ENCODE measurements at regions not wholly inside any gene's neighbourhood (a gene's known extent, or its start where the extent isn't known, plus 50 kb on each side); places are given as distances from the start of the nearest gene placed in this dataset.
"Not testable (repeated sequence)": the region's sequence is repeated elsewhere in the genome, so short reads cannot be mapped to it uniquely, and the experiment has no call there.

- TF ChIP-seq CTCF (IDR thresholded peaks at IDR 0.05): no peak
- H3K36me3 ChIP-seq (ENCODE audit: low read depth): no peaks in the 10 kb centered on the region
- H3K9me3 ChIP-seq: peaks cover 3% of the 10 kb centered on the region
- intact Hi-C loops (cut with DNase I, micrococcal nuclease): no loop called here
- no peak for DNase-seq
- no peak overlapping the region for H3K4me3 ChIP-seq
- no peaks in the 10 kb centered on the region for H3K4me1 ChIP-seq (ENCODE audit: low read depth)
- no peak for ATAC-seq
Measured at GRCh38 chr2:40680547-40680946, 228.7 kb upstream of the SLC8A1 start.

- Histone ChIP-seq H3K9me3 (peaks cover 3% of the 10 kb centered on the region), H3K4me3 (no peak overlapping the region), H3K36me3 (ENCODE audit: low read depth) (no peaks in the 10 kb centered on the region), H3K4me1 (ENCODE audit: low read depth) (no peaks in the 10 kb centered on the region)
- TF ChIP-seq CTCF (IDR thresholded peaks at IDR 0.05): no peak
- ATAC-seq (no peak), DNase-seq (no peak)
- intact Hi-C loops (cut with DNase I, micrococcal nuclease): no loop called here
Measured at GRCh38 chr2:40690036-40690435, 238.1 kb upstream of the SLC8A1 start.

GRCh38 chr2:40690525-40690924 lies 238.6 kb upstream of the SLC8A1 start:
- DNase-seq: no peak
- intact Hi-C loops (cut with DNase I, micrococcal nuclease): no loop called here
- no peak for ATAC-seq
- no peaks in the 10 kb centered on the region for H3K4me1 ChIP-seq (ENCODE audit: low read depth)
- TF ChIP-seq CTCF (IDR thresholded peaks at IDR 0.05): no peak
- H3K4me3 ChIP-seq: no peak overlapping the region
- H3K36me3 ChIP-seq (ENCODE audit: low read depth): no peaks in the 10 kb centered on the region
- peaks cover 3% of the 10 kb centered on the region for H3K9me3 ChIP-seq

- TF ChIP-seq CTCF (IDR thresholded peaks at IDR 0.05): no peak
- intact Hi-C loops (cut with DNase I, micrococcal nuclease): no loop called here
- ATAC-seq (no peak), DNase-seq (no peak)
- H3K4me3 ChIP-seq: no peak overlapping the region
- H3K9me3 ChIP-seq: no peaks in the 10 kb centered on the region
- no peaks in the 10 kb centered on the region for H3K4me1 ChIP-seq (ENCODE audit: low read depth)
- H3K36me3 ChIP-seq (ENCODE audit: low read depth): no peaks in the 10 kb centered on the region
Measured at GRCh38 chr2:40700231-40700954, 248.5 kb upstream of the SLC8A1 start.

GRCh38 chr2:40712197-40712894 lies 260.5 kb upstream of the SLC8A1 start:
- not testable (repeated sequence) for H3K4me1 ChIP-seq (ENCODE audit: low read depth); ATAC-seq
- DNase-seq: peak in 1 of 3 donors; percentile 29

GRCh38 chr2:40716879-40717278 lies 265.0 kb upstream of the SLC8A1 start:
- H3K4me3 ChIP-seq: no peak overlapping the region
- no peak for ATAC-seq

More at GRCh38 chr2:40712197-40712894, 260.5 kb upstream of the SLC8A1 start:
- H3K36me3 ChIP-seq (ENCODE audit: low read depth); intact Hi-C loops (cut with DNase I, micrococcal nuclease); H3K9me3 ChIP-seq; H3K4me3 ChIP-seq: not testable (repeated sequence)

More at GRCh38 chr2:40716879-40717278, 265.0 kb upstream of the SLC8A1 start:
- Histone ChIP-seq H3K4me1 (ENCODE audit: low read depth) (no peaks in the 10 kb centered on the region), H3K36me3 (ENCODE audit: low read depth) (no peaks in the 10 kb centered on the region), H3K9me3 (no peaks in the 10 kb centered on the region)
- intact Hi-C loops (cut with DNase I, micrococcal nuclease): no loop called here
- no peak for TF ChIP-seq CTCF (IDR thresholded peaks at IDR 0.05)
- DNase-seq: no peak
